AG04450 (cell line): ENCODE measurements at regions not wholly inside any gene's neighbourhood (a gene's known extent, or its start where the extent isn't known, plus 50 kb on each side); places are given as distances from the start of the nearest gene placed in this dataset.

Experiments used
- CTCF ChIA-PET: fragments of 300-600, 350-600 bp; formaldehyde crosslinking; extraction: SDS; loops from one replicate; lab custom pipeline; 2022; ENCODE audit warnings: antibody characterized with exemption, inconsistent platforms; lab: Charles Lee
- POLR2A ChIA-PET: fragments of 350-600 bp; formaldehyde crosslinking; extraction: SDS; loops from one replicate; lab custom pipeline; 2021; ENCODE audit warnings: antibody characterized with exemption, inconsistent platforms; lab: Yijun Ruan, JAX
- DNase-seq: peaks from one replicate; pipeline ENCODE4 v3.0.0-alpha.2; 2011; ENCODE audit warnings: low read depth, low spot score
- H3K27ac ChIP-seq: one replicate; pipeline ENCODE4 v1.5.1; 2012; ENCODE audit warnings: low read depth, low read length, control low read depth
- H3K27me3 ChIP-seq: one replicate; pipeline ENCODE4 v1.6.0; 2012; ENCODE audit warnings: low read length; ENCODE audit not compliant: control insufficient read depth, insufficient read depth
- H3K4me3 ChIP-seq: 2 replicates; pipeline ENCODE4 v1.5.1; 2011; ENCODE audit warnings: mild to moderate bottlenecking, low read depth, low read length, control low read depth
- H3K9me3 ChIP-seq: 2 replicates; pipeline ENCODE4 v1.5.1; 2012; ENCODE audit warnings: low read length; ENCODE audit not compliant: control insufficient read depth, insufficient read depth
- CTCF ChIP-seq: IDR thresholded peaks from 2 replicates; pipeline ENCODE4 v1.5.1; 2011; ENCODE audit warnings: low read depth, low read length, control low read depth, inconsistent platforms

DNA sequence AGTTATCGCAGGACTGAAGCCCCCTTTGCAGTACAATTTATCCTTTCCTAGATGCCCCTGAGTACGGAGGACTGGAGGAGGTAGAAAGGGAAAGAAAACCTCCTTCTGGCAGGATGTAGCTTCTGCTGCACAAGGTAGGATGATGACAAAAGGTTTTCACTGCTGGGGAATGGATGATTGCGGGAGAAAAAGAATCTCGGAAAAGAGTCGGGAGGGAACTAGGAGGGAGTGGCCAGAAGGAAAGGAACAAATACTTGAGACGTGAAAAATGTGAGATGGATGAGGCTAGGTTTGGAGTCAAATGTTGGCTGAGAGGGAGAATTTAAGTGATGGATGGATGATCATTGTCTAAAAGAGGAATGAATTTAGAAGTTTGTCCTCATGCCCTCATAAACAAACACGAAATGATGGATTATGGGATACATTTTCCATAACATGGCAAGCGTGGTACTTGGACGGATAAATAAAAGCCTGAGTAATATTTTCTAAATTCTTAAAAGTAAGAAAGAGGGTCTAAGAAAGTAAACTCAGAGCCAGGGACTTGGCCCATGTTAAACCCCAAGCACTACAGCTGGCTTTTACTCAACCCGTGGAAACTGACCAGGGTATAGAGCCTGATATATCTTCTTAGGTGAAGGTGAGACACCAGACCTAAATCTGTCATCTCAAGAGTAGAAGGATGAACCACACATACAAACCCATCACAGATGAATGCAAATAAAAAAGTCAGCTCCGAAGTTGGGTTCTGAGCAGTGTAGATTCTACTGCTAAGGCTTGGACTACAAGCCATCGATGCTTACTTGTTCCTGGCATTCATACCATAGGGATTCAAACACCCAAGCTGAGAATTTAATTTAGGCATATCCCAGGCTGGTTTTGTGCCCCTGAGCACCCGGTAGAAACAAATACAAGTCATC is 72.4 kb downstream of the HFE start:
- H3K9me3 ChIP-seq, result no peaks in the 10 kb centered on the region; the same call in 1 of the 2 replicates
- ChIA-PET POLR2A (interaction anchor here (0.6 to 6.6 kb wide), 15 partner anchors 13 to 1650 kb away, joined by 4 to 545 read pairs (median 17); a partner anchor contains a TSS), CTCF (interaction anchor here (0.7 to 1.8 kb wide), 4 partner anchors 16 to 134 kb away, joined by 3 to 7 read pairs (median 4); no protein-coding TSS in a partner anchor)
- peak overlapping the region; percentile 68 for H3K27ac ChIP-seq
- H3K27me3 ChIP-seq, result no peaks in the 10 kb centered on the region
- peak overlapping the region; percentile 75 for H3K4me3 ChIP-seq
- DNase-seq, result no peak
- no peak for TF ChIP-seq CTCF

- TF ChIP-seq CTCF, result no peak
- H3K4me3 ChIP-seq, result no peak overlapping the region
- ChIA-PET POLR2A (interaction anchor here (0.6 to 6.0 kb wide), 3 partner anchors 11 to 1440 kb away, joined by 3 to 118 read pairs (median 3); a partner anchor contains a TSS), CTCF (interaction anchor here (0.8 to 1.6 kb wide), 2 partner anchors 14 to 135 kb away, joined by 4 to 6 read pairs; no protein-coding TSS in a partner anchor)
- DNase-seq, result no peak
- no peaks in the 10 kb centered on the region for H3K27me3 ChIP-seq
- no peaks in the 10 kb centered on the region; the same call in 1 of the 2 replicates for H3K9me3 ChIP-seq
- H3K27ac ChIP-seq, result no peak overlapping the region
Observed at GRCh38 chr6:26161322-26161721, 74.1 kb downstream of the HFE start.

DNA sequence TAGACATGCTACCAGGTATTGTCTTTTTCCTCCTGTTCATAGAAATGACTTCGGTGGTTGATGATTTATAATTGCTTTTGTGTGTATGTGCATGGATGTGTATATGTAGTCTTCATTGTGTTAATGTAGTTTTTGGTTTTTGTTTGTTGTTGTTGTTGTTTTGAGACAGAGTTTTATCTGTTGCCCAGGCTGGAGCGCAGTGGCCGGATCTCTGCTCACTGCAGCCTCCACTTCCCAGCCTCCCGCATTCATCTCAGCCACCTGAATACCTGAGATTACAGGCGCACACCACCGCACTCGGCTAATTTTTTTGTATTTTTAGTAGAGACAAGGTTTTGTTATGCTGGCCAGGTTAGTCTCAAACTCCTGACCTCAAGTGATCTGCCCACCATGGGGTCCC is 75.2 kb downstream of the HFE start:
- Histone ChIP-seq H3K4me3 (no peak overlapping the region), H3K27me3 (no peaks in the 10 kb centered on the region), H3K27ac (no peak overlapping the region), H3K9me3 (no peaks in the 10 kb centered on the region)
- POLR2A ChIA-PET, result no interaction called here
- CTCF ChIA-PET, result interaction anchor here (1.6 kb wide), 1 partner anchor 136 kb away, joined by 4 read pairs; no protein-coding TSS in a partner anchor
- no peak for TF ChIP-seq CTCF
- DNase-seq, result no peak

DNA sequence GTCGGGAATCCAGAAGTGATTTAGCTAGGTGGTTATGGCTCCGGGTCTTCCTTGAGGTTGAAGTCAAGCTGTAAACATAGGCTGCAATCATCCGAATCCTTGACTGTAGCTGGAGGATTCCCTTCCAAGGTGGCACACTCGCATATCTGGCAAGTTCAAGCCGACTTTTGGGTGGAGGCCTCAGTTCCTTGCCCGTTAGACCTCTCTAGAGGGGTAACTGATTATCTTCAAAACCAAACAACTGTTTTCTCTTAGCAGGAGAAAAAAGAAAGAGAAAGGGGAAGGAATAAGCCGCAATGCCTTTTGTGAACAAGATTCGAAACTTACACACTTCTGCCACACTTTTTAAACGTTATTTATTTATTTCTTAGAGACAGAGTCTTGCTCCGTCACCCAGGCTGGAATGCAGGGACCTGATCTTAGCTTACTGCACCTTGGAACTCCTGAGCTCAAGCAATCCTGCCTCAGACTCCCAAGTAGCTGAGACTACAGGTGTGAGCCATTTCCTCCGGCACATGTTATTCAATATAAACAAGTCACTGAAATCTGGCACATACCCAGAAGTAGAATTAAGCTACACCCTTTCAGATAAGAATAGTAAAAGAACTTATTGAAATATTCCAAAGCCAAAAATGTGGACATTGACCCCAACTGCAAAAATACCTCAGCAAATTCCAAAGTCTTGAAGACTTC is 76.3 kb downstream of the HFE start:
- no peak for DNase-seq
- CTCF ChIA-PET, result no interaction called here
- POLR2A ChIA-PET, result interaction anchor here (0.6 kb wide), 1 partner anchor 19 kb away, joined by 3 read pairs; no protein-coding TSS in a partner anchor
- no peak for TF ChIP-seq CTCF
- no peaks in the 10 kb centered on the region for H3K9me3 ChIP-seq
- no peak overlapping the region for H3K4me3 ChIP-seq
- H3K27me3 ChIP-seq, result no peaks in the 10 kb centered on the region
- H3K27ac ChIP-seq, result no peak overlapping the region
